Right lobe of liver (tissue), 4 donors: ENCODE measurements at regions not wholly inside any gene's neighbourhood (a gene's known extent, or its start where the extent isn't known, plus 50 kb on each side); places are given as distances from the start of the nearest gene placed in this dataset.
A peak's percentile ranks its signal among the peaks of the same experiment; 100 is the strongest.

ENCODE experiments used
- CTCF ChIP-seq, 4 donors: fragments of 200-600 bp in 3 of 4; fragments of 450-650 bp in 1 of 4; IDR thresholded peaks; one replicate each; pipeline versions ENCODE4 v1.5.1 to v1.8.0; 2016 to 2022; ENCODE audit warnings: antibody characterized with exemption in 4 of 4, mild to moderate bottlenecking in 2 of 4
- POLR2A ChIP-seq: fragments of 450-650 bp; IDR thresholded peaks from one replicate; pipeline ENCODE4 v1.6.1; 2017; ENCODE audit warnings: antibody characterized with exemption, mild to moderate bottlenecking
- donor health status: DM: no; HTN: no; CAD: no.
- donor health status: DM: no; HTN: no; CAD: no.
- donor health status: DM: no; HTN: yes; CAD: no.

GRCh38 chr6:95866732-95867131 is 149.0 kb upstream of the FUT9 start:
- peak; percentile 50 to 72 (median 65) for TF ChIP-seq CTCF (IDR thresholded peaks at IDR 0.05)
- no peak for TF ChIP-seq POLR2A
